ENCODE measurements at regions not wholly inside any gene's neighbourhood (a gene's known extent, or its start where the extent isn't known, plus 50 kb on each side); places are given as distances from the start of the nearest gene placed in this dataset.

GRCh38 chr20:54344832-54345231 lies 130.6 kb upstream of the DOK5 start:
- H3K36me3 Mint-ChIP-seq (ENCODE audit: low read depth), result no peaks in the 10 kb centered on the region
- peak overlapping the region; percentile 63; the same call in 1 of the 2 replicates for H3K4me3 Mint-ChIP-seq
- peak overlapping the region; percentile 77 for H3K27ac Mint-ChIP-seq
- H3K27me3 Mint-ChIP-seq (ENCODE audit: insufficient read depth), result no peaks in the 10 kb centered on the region
- H3K4me1 Mint-ChIP-seq (ENCODE audit: low read depth), result peaks cover 76% of the 10 kb centered on the region
- no peak for DNase-seq
- H3K9me3 Mint-ChIP-seq, result no peaks in the 10 kb centered on the region
- TF ChIP-seq CTCF (IDR thresholded peaks at IDR 0.05), result peak; percentile 28

- no peaks in the 10 kb centered on the region for H3K9me3 Mint-ChIP-seq
- H3K36me3 Mint-ChIP-seq (ENCODE audit: low read depth), result no peaks in the 10 kb centered on the region
- H3K27ac Mint-ChIP-seq, result peak overlapping the region; percentile 77
- TF ChIP-seq CTCF (IDR thresholded peaks at IDR 0.05), result no peak
- peak overlapping the region; percentile 63 for H3K4me3 Mint-ChIP-seq
- H3K27me3 Mint-ChIP-seq (ENCODE audit: insufficient read depth), result no peaks in the 10 kb centered on the region
- DNase-seq, result peak; percentile 87
- H3K4me1 Mint-ChIP-seq (ENCODE audit: low read depth), result peaks cover 75% of the 10 kb centered on the region
Measured at GRCh38 chr20:54345301-54345724, 130.1 kb upstream of the DOK5 start.

GRCh38 chr20:54345821-54346220 lies 129.6 kb upstream of the DOK5 start:
- H3K36me3 Mint-ChIP-seq (ENCODE audit: low read depth), result no peaks in the 10 kb centered on the region
- no peaks in the 10 kb centered on the region for H3K27me3 Mint-ChIP-seq (ENCODE audit: insufficient read depth)
- peak overlapping the region; percentile 77; the same call in 1 of the 2 replicates for H3K27ac Mint-ChIP-seq
- H3K4me1 Mint-ChIP-seq (ENCODE audit: low read depth), result peaks cover 75% of the 10 kb centered on the region
- TF ChIP-seq CTCF (IDR thresholded peaks at IDR 0.05), result no peak
- peak overlapping the region; percentile 63 for H3K4me3 Mint-ChIP-seq
- H3K9me3 Mint-ChIP-seq, result no peaks in the 10 kb centered on the region
- peak; percentile 16 for DNase-seq

GRCh38 chr20:54346276-54346675 lies 129.1 kb upstream of the DOK5 start:
- Mint-ChIP-seq H3K9me3 (no peaks in the 10 kb centered on the region), H3K27me3 (ENCODE audit: insufficient read depth) (no peaks in the 10 kb centered on the region), H3K4me1 (ENCODE audit: low read depth) (peaks cover 71% of the 10 kb centered on the region), H3K27ac (peak overlapping the region; percentile 77; the same call in 1 of the 2 replicates), H3K36me3 (ENCODE audit: low read depth) (no peaks in the 10 kb centered on the region), H3K4me3 (peak overlapping the region; percentile 63; the same call in 1 of the 2 replicates)
- DNase-seq, result no peak
- no peak for TF ChIP-seq CTCF (IDR thresholded peaks at IDR 0.05)

- Mint-ChIP-seq H3K27ac (no peak overlapping the region), H3K4me3 (no peak overlapping the region), H3K9me3 (no peaks in the 10 kb centered on the region), H3K27me3 (ENCODE audit: insufficient read depth) (no peaks in the 10 kb centered on the region), H3K4me1 (ENCODE audit: low read depth) (peaks cover 60% of the 10 kb centered on the region), H3K36me3 (ENCODE audit: low read depth) (no peaks in the 10 kb centered on the region)
- no peak for TF ChIP-seq CTCF (IDR thresholded peaks at IDR 0.05)
- no peak for DNase-seq
Measured at GRCh38 chr20:54347166-54347833, 128.1 kb upstream of the DOK5 start.
